ENCODE measurements at regions not wholly inside any gene's neighbourhood (a gene's known extent, or its start where the extent isn't known, plus 50 kb on each side); places are given as distances from the start of the nearest gene placed in this dataset.
A peak's percentile ranks its signal among the peaks of the same experiment; 100 is the strongest.
"Not testable (repeated sequence)": the region's sequence is repeated elsewhere in the genome, so short reads cannot be mapped to it uniquely, and the experiment has no call there.

- no peak for DNase-seq (ENCODE audit: low read depth in 3 of 3)
Observed at GRCh38 chr9:34907044-34907443, 51.0 kb upstream of the PHF24 start.

- peak; percentile 62 to 78 (median 71) for DNase-seq (ENCODE audit: low read depth in 3 of 3)
Observed at GRCh38 chr9:34899535-34900158, 58.4 kb upstream of the PHF24 start.

DNA sequence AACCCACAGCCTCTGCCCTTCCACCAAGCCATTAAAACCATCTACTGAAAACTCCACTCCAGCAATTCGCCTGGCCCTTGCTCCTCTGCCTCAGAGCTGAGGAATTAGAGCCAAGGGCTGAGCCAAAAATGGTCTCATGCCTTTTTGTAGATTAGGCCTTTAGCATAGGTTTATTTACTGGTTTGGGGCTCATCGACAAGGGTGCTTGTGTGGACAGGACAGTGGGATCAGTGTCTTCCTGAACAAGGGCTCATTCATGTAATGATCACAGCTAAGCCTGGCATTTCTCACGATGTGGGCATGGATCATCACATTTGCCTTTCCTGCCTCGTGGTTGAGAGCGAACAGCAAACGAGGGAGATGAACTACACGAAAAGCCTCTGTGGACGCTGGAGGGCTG is 59.2 kb upstream of the PHF24 start:
- no peak for DNase-seq (ENCODE audit: low read depth in 3 of 3)

- DNase-seq (ENCODE audit: low read depth in 3 of 3): no peak
Observed at GRCh38 chr9:34896112-34896511, 62.0 kb upstream of the PHF24 start.

DNA sequence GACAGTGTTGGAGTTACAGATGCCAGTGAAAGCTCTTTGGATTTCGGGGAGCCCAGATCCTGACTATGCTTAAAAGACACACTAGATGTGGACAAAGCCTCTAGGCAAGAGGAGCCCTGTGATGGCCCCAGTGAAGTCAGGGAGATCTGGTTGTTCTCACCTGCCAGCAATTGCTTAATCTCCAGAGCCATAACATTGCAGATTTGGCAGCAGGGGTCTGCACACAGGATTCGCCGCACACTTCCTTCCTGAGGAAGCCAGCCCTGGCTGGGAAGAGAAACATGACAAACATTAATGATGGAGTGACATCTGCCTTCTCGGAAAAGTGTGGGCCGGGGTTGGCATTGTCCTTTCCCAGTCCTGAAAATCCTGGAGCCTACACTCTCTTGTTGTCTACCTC is 65.2 kb upstream of the PHF24 start:
- no peak for DNase-seq (ENCODE audit: low read depth in 3 of 3)

DNA sequence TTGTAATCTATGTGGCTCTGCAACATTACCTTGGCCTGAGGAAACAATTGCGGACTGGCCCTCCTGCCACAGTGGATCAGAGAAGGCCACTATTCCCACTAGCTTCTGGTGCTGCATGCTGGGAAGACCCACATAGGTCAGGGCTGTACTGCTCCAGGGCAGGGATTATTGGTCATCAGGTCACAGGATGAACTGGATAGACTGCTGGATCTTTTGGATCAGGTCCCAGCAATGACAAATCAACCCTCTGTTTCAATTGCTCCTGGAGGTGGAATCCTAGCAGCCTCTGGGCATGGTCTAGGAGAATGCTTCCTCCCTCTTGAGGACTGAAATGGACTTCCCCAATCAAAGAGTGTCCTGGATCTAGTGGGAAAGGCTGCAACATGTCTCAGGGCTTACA is 66.7 kb upstream of the PHF24 start:
- DNase-seq (ENCODE audit: low read depth in 3 of 3): no peak

DNA sequence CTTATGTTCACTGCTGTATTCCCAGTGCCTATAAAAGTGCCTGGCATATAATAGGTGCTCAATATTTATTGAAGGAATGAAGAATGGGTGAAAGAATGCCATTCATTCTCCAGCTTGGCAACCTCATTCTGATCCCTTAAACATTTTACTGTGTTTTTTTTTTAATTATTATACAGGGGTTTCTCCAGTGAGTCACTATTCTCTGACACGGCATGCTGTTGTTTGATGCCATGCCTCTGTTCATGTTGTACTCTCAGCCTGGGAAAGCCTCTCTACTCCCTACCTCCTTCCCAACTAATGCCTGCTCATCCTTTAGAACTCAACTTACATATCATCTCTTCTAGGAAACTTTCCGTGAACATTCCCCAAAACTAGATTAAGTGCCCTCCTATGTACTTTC is 70.2 kb upstream of the PHF24 start:
- no peak for DNase-seq (ENCODE audit: low read depth in 3 of 3)

DNA sequence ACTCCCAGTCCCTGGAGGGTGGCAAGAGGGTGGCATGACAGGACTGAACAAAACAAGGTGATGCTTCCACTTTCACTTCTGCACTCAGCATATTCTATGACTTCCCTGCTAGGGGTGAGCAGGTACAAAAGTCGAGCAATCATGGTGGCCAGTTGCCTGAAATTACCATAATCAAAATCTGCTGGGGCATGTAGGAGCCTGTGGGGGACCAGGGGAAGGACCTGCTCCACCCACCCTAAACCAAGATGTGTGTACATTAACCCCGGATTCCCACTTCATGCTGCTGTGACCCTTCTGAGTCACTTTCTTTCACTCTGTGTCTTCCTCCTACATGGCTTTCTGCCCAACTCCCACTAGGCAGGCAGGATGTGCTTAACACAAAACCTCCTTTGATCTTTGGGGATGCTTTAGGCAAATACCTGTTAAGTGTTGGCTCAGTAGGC is 73.3 kb upstream of the PHF24 start:
- DNase-seq (ENCODE audit: low read depth in 3 of 3): peak in 2 of 3 experiments; percentile 8 to 15

GRCh38 chr9:34876096-34876495 is 82.0 kb upstream of the PHF24 start:
- no peak for DNase-seq (ENCODE audit: low read depth in 3 of 3)

- DNase-seq (ENCODE audit: low read depth in 3 of 3): no peak
Observed at GRCh38 chr9:34869390-34869789, 88.7 kb upstream of the PHF24 start.

DNA sequence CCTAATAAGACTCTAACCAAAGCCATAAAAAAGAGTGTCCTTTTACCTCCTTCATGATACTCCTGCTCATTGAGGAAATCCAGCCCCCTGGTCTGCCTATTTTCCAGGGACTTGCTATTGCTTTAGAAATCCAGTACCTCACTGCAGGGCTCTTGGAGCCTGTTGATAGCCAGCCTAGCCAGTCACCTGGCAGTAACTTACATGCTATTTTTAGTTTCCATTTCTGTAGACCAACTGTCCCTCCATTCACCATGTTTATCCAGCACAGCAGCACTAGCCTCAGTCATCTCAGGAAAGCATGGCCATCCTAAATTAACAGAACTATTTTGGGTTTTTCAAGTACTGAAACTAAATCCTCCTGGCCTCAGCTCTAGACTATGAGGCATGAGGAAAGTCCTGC is 91.5 kb upstream of the PHF24 start:
- no peak for DNase-seq (ENCODE audit: low read depth in 3 of 3)

GRCh38 chr9:34863426-34863825 is 94.7 kb upstream of the PHF24 start:
- DNase-seq (ENCODE audit: low read depth in 3 of 3): no peak

GRCh38 chr9:34862836-34863235 is 95.2 kb upstream of the PHF24 start:
- DNase-seq (ENCODE audit: low read depth in 3 of 3): no peak

DNA sequence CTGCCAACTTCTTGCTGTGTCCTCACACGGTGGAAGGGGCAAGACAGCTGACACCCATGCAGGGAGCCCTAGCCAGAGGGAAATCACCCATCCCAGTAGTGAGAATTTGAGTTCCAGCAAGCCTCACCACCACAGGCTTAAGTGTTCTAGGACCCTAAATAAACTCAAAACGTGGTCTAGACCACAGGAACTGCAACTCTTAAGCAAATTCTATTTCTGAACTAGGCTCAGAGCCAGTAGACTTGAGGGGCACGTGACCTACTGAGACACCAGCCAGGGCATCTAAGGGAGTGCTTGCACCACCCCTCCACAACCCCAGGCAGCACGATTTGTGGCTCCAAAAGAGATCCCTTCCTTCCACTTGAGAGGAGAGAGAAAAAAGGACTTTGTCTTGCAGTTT is 96.0 kb upstream of the PHF24 start:
- DNase-seq (ENCODE audit: low read depth in 3 of 3): no peak

DNA sequence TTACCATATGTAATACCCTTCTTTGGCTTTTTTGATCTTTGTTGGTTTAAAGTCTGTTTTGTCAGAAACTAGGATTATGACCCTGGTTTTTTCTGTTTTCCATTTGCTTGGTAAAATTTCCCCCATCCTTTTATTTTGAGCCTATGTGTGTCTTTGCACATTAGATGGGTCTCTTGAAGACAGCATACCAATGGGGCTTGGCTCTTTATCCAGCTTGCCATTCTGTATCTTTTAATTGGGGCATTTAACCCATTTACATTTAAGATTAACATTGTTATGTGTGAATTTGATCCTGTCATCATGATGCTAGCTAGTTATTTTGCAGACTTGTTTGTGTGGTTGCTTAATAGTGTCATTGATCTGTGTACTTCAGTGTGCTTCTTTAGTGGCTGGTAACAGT is 103.1 kb upstream of the PHF24 start:
- DNase-seq (ENCODE audit: low read depth in 3 of 3): not testable (repeated sequence)

GRCh38 chr9:34830068-34830467 is 120.1 kb upstream of the CCL21 start:
- no peak for DNase-seq (ENCODE audit: low read depth in 3 of 3)

DNA sequence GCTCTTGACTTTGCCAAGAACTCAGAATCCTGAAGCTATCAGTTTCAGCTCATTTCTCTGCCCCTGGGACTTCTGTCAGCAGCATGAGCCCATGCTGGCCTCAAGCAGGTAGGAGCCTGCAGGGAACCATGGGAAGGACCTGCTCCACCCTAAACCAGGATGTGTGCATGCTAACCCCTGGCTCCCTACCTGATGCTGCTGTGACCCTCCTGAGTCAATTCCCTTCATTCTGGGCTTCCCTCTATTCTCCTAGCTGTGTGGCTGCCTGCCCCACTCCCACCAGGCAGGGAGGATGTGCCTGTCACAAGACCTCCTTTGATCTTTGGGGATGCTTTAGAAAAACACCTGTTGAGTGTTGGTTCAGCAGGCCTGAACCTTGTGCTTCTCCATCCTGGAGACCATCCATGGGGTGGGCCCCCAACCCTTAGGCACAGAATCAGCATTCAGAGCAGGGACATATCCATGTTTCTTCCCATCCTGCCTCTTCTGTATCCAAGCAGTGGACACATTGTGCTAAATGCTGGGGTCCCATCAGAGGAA is 117.1 kb upstream of the CCL21 start:
- DNase-seq (ENCODE audit: low read depth in 3 of 3): no peak

DNA sequence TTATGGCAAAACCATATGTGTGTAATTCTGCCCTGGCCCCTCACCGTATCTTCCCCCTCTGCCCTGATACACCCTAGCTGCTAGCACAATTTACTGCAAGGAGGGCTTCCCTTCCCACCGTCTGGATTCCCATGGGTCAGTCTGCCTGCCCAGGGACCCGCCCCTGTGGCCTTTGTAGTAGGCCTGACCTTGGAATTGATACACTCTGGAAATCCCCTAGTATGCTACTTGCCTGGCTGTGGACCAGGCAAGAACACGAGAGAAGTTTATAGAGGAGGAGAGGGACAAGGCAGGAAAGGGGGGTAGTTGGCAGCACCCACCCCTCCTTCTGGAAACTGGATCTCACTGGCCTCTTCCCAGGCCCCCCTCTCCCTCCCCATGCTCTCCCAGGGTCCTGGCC is 115.8 kb upstream of the CCL21 start:
- DNase-seq (ENCODE audit: low read depth in 3 of 3): no peak

DNA sequence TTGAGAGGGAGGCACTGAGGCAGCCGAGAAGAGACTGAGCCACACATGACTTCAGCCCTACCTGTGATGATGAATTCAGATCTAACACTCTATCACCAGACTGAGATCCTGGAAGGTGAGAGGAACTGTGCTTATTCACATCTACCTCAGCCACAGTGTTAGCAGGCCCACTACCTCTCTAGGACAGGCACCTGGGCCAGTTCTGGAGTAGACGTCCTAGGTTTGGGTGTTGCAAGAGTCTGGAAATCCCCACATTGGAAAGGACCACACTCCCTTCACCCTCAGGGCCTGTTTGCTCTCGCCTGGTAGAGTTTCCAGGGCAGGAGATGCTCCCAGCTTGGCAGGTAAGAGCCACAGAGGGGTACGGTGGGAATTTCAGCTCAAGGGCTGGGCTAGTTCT is 113.8 kb upstream of the CCL21 start:
- DNase-seq (ENCODE audit: low read depth in 3 of 3): no peak

- DNase-seq (ENCODE audit: low read depth in 3 of 3): no peak
Observed at GRCh38 chr9:34810187-34810524, 100.2 kb upstream of the CCL21 start.

DNA sequence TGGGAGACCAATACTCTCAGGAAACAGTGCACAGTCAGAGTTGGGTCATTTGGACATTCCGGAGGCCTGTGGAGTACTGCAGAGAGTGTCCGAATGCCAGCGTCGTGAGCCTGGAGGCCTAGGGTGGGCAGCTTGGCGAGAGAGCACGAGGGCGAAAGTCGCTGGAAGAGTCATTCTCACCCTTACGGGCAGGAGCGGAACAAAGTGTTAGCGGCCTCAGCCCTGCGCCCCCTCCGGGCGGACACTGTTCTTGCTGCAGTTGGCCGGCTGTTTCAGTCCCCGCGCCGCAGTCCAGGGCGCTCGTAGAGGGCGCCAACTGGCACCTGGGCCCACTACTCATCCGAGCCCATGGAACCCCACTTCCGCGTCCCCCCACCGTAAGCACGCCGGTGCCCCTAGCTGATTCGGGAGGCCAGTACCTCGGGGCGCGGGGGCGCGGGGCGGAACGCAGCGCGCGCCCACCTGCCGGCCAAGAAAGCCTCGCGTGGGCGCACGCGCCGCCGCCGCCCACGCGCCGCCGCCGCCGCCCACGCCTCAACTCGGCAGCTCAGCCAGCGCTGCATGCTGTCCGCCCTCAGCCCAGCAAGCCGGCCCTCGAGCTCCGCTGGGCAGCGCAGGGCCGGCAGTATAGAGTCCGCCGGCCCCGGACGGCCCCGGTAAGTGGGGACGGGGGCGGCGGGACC is 99.7 kb upstream of the CCL21 start:
- no peak for DNase-seq (ENCODE audit: low read depth in 3 of 3)

- no peak for DNase-seq (ENCODE audit: low read depth in 3 of 3)
Observed at GRCh38 chr9:34802916-34803315, 93.0 kb upstream of the CCL21 start.

- no peak for DNase-seq (ENCODE audit: low read depth in 3 of 3)
Observed at GRCh38 chr9:34797367-34797766, 87.4 kb upstream of the CCL21 start.

- DNase-seq (ENCODE audit: low read depth in 3 of 3): no peak
Observed at GRCh38 chr9:34796924-34797323, 87.0 kb upstream of the CCL21 start.
